RWPE1 (cell line): ENCODE measurements at regions not wholly inside any gene's neighbourhood (a gene's known extent, or its start where the extent isn't known, plus 50 kb on each side); places are given as distances from the start of the nearest gene placed in this dataset.
A peak's percentile ranks its signal among the peaks of the same experiment; 100 is the strongest.

Source experiments
- CTCF ChIA-PET: fragments of 350-600 bp; sonication (Branson Sonifier 250); formaldehyde crosslinking; extraction: SDS; loops from one replicate; lab custom pipeline; 2021; lab: Yijun Ruan, JAX
- POLR2A ChIA-PET: fragments of 400-600 bp; formaldehyde crosslinking; extraction: SDS; loops from one replicate; lab custom pipeline; 2020; ENCODE audit warnings: antibody characterized with exemption; ENCODE audit not compliant: low non-redundant PET; lab: Yijun Ruan, JAX
- DNase-seq: peaks from one replicate; pipeline ENCODE4 v3.0.0; 2012; ENCODE audit warnings: low spot score
- H3K27ac ChIP-seq: fragments of 450-650 bp; 2 replicates; pipeline ENCODE4 v1.5.1; 2017
- CTCF ChIP-seq: fragments of 450-650 bp; conservative IDR thresholded peaks from 2 replicates; pipeline ENCODE4 v1.5.1; 2017; ENCODE audit warnings: low read depth, mild to moderate bottlenecking

- no peak overlapping the region for H3K27ac ChIP-seq
- DNase-seq, result peak; percentile 90
- CTCF ChIA-PET, result interaction anchor here (0.6 kb wide), 1 partner anchor 149 kb away, joined by 3 read pairs; no protein-coding TSS in a partner anchor
- POLR2A ChIA-PET, result no interaction called here
- TF ChIP-seq CTCF, result no peak
Observed at GRCh38 chr4:99763635-99764101, 53.0 kb upstream of the DAPP1 start.

GRCh38 chr4:99762728-99763127 lies 53.9 kb upstream of the DAPP1 start:
- DNase-seq, result no peak
- H3K27ac ChIP-seq, result no peak overlapping the region
- CTCF ChIA-PET, result no interaction called here
- TF ChIP-seq CTCF, result no peak
- POLR2A ChIA-PET, result no interaction called here

DNA sequence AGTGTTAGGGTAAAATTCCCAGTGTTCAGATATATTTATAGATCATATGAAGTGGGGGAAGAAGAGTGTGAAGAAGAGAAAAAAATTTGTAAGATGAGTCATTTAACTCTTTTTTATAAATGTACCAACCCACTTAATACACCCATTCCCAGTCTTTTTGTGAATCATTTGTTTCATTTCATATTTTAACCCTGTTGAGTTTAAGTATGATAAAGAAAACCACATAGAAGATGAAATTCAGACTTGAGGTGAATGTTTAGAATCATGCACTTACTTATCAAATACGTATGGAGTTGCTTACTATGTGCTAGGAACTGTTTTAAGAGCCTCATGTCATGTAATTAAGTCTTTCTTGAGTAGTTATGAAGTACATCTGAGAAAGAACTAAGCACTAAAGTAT lies 56.6 kb upstream of the DAPP1 start:
- H3K27ac ChIP-seq, result no peak overlapping the region
- POLR2A ChIA-PET, result no interaction called here
- no peak for TF ChIP-seq CTCF
- CTCF ChIA-PET, result no interaction called here
- DNase-seq, result no peak

- H3K27ac ChIP-seq, result no peak overlapping the region
- ChIA-PET CTCF (interaction anchor here (0.6 kb wide), 1 partner anchor 86 kb away, joined by 4 read pairs; no protein-coding TSS in a partner anchor), POLR2A (no interaction called here)
- no peak for DNase-seq
- TF ChIP-seq CTCF, result no peak
Observed at GRCh38 chr4:99759346-99759984, 57.2 kb upstream of the DAPP1 start.

DNA sequence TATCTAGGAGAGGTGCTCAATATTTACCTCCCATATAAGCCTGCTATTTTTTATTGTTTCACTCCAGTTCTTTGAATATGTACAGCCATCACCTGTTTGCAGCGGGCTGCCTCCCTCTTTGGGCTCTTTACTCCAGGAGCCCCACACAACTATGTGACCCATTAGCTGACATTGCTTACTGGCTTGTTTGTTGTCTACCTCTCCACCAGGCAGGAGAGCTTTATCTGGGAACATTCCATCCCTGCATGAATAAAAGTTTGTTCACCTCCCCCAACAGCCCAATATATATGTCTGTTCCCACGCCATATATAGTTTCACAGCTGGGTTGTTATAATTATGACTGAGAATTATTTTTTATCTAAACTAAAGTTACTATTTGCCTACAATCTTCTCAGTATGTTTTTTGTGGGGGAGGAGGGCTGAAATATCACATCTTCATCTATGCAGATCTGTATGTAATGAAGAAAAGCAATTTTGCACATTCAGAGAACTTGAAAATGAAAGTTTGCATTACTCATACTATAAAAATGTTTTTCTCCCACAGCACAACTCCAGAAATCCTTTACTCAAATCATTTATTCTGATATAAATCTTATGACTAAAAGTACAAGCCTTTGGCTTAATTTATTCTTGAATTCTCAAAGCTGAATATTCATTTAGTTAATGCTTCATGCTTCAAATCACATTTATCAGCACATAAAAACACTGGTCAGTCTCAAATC lies 61.2 kb upstream of the DAPP1 start:
- ChIA-PET POLR2A (no interaction called here), CTCF (no interaction called here)
- no peak overlapping the region for H3K27ac ChIP-seq
- no peak for TF ChIP-seq CTCF
- DNase-seq, result no peak

DNA sequence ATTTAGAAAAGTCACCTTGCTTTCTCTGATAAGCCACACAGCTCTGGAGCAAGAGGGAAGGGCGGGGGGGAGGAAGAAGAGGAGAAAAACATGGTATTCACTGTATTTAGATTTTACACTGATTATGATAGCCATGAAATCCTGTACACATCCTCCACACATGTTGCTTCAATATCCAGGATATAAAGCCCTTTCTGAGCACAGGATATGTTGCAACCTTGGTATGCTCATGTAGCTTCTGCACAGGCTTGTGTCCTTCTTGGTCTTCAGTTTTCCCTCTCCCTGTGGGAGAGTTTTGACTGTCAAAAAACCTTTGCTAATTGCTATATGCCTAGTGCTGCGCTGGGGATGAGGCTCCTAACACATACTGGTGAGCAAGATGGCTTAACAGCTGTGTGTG lies 61.9 kb upstream of the DAPP1 start:
- no peak for TF ChIP-seq CTCF
- CTCF ChIA-PET, result no interaction called here
- no peak for DNase-seq
- H3K27ac ChIP-seq, result no peak overlapping the region
- POLR2A ChIA-PET, result no interaction called here
